ENCODE measurements at regions not wholly inside any gene's neighbourhood (a gene's known extent, or its start where the extent isn't known, plus 50 kb on each side); places are given as distances from the start of the nearest gene placed in this dataset.

DNA sequence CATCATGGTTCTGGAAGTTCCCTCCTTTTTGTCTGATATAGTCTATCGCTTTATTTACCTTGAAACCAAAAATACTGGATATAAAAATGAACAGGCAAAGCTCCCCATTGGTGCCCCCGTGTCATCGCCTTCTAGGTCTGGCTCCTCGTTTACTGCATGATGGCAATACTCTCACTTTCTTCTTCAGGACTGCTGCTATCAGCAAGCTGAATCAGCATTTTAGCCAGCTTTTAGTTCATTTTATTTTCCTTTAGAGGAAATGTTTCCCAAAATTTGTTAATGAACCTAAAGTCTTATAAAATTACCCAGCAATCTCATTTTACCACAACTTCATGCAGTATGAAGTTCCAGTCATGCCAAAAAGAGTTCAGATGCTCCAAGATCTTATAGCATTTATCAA, 80.5 kb downstream of the ZIC3 start:
- H3K27me3 ChIP-seq (replicated peaks): no peaks in the 10 kb centered on the region
- no peaks in the 10 kb centered on the region for H3K9me3 ChIP-seq (replicated peaks)
- no peak overlapping the region for H3K4me3 ChIP-seq
- no peaks in the 10 kb centered on the region for H3K36me3 ChIP-seq
- H3K27ac ChIP-seq: no peak overlapping the region
- H3K4me1 ChIP-seq (replicated peaks): no peaks in the 10 kb centered on the region
- no peak for DNase-seq (ENCODE audit: low read depth in 1 of 2, low spot score in 2 of 2)

DNA sequence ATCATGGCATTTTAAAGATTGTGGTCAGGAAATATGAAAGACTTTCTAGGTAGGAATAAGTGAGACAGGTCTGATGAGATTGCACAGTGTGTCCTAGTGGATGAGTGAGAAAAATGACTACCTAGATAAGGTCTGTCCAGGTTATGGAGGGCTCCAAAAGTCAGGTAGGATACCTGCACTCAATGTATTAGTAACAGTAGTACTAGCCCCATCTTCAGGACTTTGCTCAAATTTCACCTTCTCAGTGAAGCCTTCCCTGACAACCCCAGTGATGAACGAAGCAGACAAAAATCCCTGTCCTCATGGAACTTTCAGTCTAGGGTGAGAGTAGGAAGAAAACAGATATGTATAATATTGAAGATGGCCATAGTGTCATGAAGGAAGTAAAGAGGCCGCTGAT, 85.7 kb downstream of the ZIC3 start:
- H3K36me3 ChIP-seq: no peaks in the 10 kb centered on the region
- no peaks in the 10 kb centered on the region for H3K27me3 ChIP-seq (replicated peaks)
- no peak overlapping the region for H3K27ac ChIP-seq
- H3K4me3 ChIP-seq: no peak overlapping the region
- no peaks in the 10 kb centered on the region for H3K4me1 ChIP-seq (replicated peaks)
- DNase-seq (ENCODE audit: low read depth in 1 of 2, low spot score in 2 of 2): no peak
- no peaks in the 10 kb centered on the region for H3K9me3 ChIP-seq (replicated peaks)

DNA sequence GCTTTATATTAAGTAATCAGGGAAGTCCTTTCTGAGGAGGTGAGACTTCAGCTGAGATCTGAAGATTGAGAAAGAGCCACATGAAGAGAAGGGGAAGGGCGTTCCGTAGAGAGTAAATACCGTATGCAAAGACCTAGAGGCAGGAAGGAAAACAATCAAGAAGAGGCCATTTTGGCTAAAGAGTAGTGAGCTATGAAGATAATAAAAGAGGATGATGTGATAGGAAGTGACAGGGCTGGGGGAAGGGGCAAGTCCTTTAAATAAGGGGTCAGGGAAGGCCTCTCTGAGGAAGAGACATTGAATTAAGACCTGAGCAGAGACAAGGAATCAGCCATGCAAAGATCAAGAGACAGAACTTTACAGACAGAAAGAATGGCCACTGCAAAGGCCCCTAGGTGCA, 86.2 kb downstream of the ZIC3 start:
- Histone ChIP-seq H3K27me3 (replicated peaks) (no peaks in the 10 kb centered on the region), H3K4me1 (replicated peaks) (no peaks in the 10 kb centered on the region), H3K27ac (no peak overlapping the region), H3K36me3 (no peaks in the 10 kb centered on the region), H3K4me3 (no peak overlapping the region), H3K9me3 (replicated peaks) (no peaks in the 10 kb centered on the region)
- DNase-seq (ENCODE audit: low read depth in 1 of 2, low spot score in 2 of 2): no peak

DNA sequence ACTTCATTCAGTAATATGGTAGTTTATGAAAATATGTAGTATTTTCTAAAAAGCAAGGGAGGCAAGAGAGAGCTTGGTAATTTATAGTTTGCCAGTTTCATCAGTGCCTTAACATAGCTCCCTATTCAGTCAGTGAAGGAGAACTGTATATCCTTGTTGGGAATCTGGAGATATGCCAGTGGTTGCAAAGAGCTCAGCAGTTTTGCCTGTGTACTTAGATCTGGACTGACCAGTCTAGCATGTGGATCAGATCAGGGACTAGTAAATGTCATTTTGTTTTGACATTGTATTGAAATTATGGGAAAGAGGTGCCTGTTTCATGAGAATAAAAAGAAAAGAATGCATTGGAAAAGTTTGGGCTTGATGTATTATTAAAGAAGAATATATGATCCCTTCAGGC, 88.6 kb downstream of the ZIC3 start:
- Histone ChIP-seq H3K9me3 (replicated peaks) (no peaks in the 10 kb centered on the region), H3K36me3 (no peaks in the 10 kb centered on the region), H3K27me3 (replicated peaks) (no peaks in the 10 kb centered on the region), H3K27ac (no peak overlapping the region), H3K4me3 (no peak overlapping the region), H3K4me1 (replicated peaks) (no peaks in the 10 kb centered on the region)
- no peak for DNase-seq (ENCODE audit: low read depth in 1 of 2, low spot score in 2 of 2)

DNA sequence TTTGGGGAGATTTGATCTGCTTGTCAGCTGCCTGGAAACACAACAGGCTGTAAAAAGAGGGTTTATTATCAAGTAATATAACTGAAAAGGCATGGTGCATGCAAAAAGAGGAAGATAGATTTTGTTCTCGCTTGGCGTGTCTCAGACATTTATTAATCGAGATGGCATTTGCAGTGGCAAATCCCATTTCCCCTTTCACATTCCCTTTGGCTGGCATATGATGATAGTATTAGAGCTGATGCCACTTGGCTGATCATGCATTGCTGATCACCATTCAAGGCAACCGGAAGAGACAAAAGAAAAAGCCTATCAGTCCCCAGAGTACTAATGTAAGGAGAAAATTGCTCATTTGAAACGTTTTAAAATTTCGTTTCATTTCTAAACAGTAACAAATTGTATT, 101.8 kb downstream of the ZIC3 start:
- no peak overlapping the region for H3K4me3 ChIP-seq
- no peaks in the 10 kb centered on the region for H3K4me1 ChIP-seq (replicated peaks)
- DNase-seq (ENCODE audit: low read depth in 1 of 2, low spot score in 2 of 2): no peak
- H3K9me3 ChIP-seq (replicated peaks): no peaks in the 10 kb centered on the region
- no peaks in the 10 kb centered on the region for H3K36me3 ChIP-seq
- H3K27me3 ChIP-seq (replicated peaks): no peaks in the 10 kb centered on the region
- no peak overlapping the region for H3K27ac ChIP-seq

DNA sequence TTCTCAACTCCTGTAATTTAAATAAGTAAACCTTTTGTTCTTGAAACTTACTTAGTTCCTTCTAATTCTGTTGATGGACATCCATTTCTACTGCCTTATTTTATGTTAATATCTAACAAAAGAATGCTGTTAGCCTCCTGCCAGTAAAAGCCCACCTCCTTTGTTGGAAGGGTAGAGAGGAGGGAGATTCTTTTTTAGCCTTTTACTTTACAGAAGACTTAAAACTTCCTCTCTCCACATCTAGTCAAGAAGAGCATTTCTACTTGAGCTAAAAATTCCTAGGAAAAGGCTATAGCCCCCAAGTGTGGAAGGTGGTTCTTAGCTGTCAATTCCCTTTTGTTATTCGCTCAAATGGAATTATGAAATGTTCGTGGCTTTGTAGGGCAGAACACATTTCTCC, 118.7 kb downstream of the ZIC3 start:
- Histone ChIP-seq H3K36me3 (no peaks in the 10 kb centered on the region), H3K27me3 (replicated peaks) (no peaks in the 10 kb centered on the region), H3K4me3 (no peak overlapping the region), H3K27ac (no peak overlapping the region), H3K9me3 (replicated peaks) (no peaks in the 10 kb centered on the region), H3K4me1 (replicated peaks) (no peaks in the 10 kb centered on the region)
- DNase-seq (ENCODE audit: low read depth in 1 of 2, low spot score in 2 of 2): no peak

DNA sequence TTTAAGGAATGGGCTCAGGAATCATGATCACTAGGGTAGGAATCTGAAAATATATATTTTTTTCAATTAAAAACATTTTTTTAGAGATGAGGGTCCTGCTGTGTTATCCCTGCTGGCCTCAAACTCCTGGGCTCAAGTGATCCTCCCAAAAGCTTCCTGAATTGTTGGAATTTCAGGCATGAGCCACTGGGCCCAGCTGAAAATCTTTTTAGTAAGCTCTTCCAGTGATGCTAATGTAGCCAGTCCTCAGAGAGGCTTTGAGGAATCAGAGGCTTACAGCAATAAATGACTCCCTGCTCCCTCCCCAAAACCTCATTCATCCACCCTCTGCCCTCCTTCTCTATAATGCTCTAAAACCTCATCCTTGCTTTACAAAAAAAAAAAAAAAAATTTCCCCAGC, 129.5 kb downstream of the ZIC3 start:
- H3K9me3 ChIP-seq (replicated peaks): no peaks in the 10 kb centered on the region
- no peak overlapping the region for H3K4me3 ChIP-seq
- H3K4me1 ChIP-seq (replicated peaks): no peaks in the 10 kb centered on the region
- H3K36me3 ChIP-seq: no peaks in the 10 kb centered on the region
- no peak for DNase-seq (ENCODE audit: low read depth in 1 of 2, low spot score in 2 of 2)
- no peaks in the 10 kb centered on the region for H3K27me3 ChIP-seq (replicated peaks)
- H3K27ac ChIP-seq: no peak overlapping the region

DNA sequence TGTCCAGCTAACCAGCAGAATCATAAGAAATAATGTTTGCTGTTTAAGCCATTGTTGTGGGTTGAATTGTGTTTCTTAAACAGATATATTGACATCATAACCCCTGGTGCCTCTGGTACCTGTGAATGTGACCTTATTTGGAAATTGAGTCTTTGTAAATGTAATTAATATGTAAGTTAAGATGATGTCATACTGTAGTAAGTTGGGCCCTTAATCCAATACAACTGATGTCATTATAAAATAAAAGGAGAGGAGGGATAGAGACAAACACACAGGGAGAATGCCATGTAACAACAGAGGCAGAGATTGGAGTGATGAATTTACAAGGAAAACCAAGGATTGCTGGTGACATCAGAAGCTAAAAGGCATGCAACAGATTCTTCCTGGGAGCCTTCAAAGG, 141.4 kb downstream of the ZIC3 start:
- Histone ChIP-seq H3K27me3 (replicated peaks) (no peaks in the 10 kb centered on the region), H3K36me3 (no peaks in the 10 kb centered on the region), H3K27ac (no peak overlapping the region), H3K4me3 (no peak overlapping the region), H3K9me3 (replicated peaks) (no peaks in the 10 kb centered on the region), H3K4me1 (replicated peaks) (no peaks in the 10 kb centered on the region)
- no peak for DNase-seq (ENCODE audit: low read depth in 1 of 2, low spot score in 2 of 2)

DNA sequence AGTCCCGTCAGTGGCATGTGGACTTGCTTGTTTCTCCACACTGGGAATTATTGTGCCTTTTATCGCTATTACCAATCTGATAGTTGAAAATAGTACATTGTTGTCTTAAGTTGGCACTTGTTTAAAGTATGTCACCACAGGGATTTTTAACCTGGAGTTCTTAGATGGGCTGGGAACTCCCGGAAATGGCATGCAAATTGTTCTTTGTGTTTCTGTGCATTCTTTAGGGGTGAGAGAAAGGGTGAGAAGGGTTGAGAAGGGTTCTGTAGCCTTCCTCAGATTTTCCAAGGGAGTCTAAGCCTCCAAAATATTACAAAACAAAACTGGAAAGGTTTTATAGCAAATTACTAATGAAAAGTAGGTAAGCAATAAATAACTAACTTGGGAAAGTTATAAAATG, 176.9 kb downstream of the ZIC3 start:
- H3K36me3 ChIP-seq: no peaks in the 10 kb centered on the region
- H3K4me1 ChIP-seq (replicated peaks): no peaks in the 10 kb centered on the region
- no peaks in the 10 kb centered on the region for H3K27me3 ChIP-seq (replicated peaks)
- no peak overlapping the region for H3K4me3 ChIP-seq
- no peaks in the 10 kb centered on the region for H3K9me3 ChIP-seq (replicated peaks)
- no peak for DNase-seq (ENCODE audit: low read depth in 1 of 2, low spot score in 2 of 2)
- no peak overlapping the region for H3K27ac ChIP-seq

DNA sequence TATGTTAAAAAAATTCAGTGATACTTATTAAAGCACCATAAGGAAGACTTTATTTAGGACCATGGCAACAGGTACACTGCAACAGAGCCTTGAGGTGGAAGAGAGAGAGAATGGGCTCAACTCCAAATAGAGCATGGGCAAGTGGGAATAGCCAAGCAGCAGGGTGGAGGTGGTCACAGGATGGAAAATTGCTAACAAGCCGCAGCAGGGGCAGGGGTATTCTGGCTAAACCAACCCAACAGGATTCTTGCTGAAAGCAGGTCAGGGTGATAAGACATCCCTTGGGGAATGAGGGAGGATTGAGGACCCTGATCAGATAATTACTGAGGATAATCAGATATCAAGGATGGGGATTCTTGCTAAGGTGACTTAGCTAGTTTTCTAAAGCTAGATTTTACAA, 177.5 kb downstream of the ZIC3 start:
- no peak overlapping the region for H3K4me3 ChIP-seq
- H3K27ac ChIP-seq: no peak overlapping the region
- no peaks in the 10 kb centered on the region for H3K4me1 ChIP-seq (replicated peaks)
- H3K27me3 ChIP-seq (replicated peaks): no peaks in the 10 kb centered on the region
- no peak for DNase-seq (ENCODE audit: low read depth in 1 of 2, low spot score in 2 of 2)
- no peaks in the 10 kb centered on the region for H3K9me3 ChIP-seq (replicated peaks)
- H3K36me3 ChIP-seq: no peaks in the 10 kb centered on the region

DNA sequence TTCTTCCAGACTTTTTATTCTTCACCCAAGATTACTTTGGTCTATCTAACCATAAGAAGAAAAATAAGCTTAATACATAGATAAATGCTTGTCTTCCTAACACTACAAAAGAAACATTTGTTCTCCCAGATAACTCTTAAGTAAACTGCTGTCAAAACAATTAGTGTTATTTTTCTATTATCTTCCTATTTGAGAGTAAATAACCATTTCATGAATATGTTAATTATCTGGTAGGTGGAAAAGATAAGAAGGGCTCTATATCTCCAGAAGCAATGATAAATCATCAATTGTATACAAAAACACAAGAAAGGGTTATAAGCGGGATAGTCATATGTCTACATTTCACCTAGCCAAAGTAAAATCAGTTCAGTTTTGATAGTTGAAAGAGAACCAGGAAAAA, 180.4 kb downstream of the ZIC3 start:
- Histone ChIP-seq H3K36me3 (no peaks in the 10 kb centered on the region), H3K27ac (no peak overlapping the region), H3K4me1 (replicated peaks) (no peaks in the 10 kb centered on the region), H3K4me3 (no peak overlapping the region), H3K27me3 (replicated peaks) (no peaks in the 10 kb centered on the region), H3K9me3 (replicated peaks) (no peaks in the 10 kb centered on the region)
- no peak for DNase-seq (ENCODE audit: low read depth in 1 of 2, low spot score in 2 of 2)

DNA sequence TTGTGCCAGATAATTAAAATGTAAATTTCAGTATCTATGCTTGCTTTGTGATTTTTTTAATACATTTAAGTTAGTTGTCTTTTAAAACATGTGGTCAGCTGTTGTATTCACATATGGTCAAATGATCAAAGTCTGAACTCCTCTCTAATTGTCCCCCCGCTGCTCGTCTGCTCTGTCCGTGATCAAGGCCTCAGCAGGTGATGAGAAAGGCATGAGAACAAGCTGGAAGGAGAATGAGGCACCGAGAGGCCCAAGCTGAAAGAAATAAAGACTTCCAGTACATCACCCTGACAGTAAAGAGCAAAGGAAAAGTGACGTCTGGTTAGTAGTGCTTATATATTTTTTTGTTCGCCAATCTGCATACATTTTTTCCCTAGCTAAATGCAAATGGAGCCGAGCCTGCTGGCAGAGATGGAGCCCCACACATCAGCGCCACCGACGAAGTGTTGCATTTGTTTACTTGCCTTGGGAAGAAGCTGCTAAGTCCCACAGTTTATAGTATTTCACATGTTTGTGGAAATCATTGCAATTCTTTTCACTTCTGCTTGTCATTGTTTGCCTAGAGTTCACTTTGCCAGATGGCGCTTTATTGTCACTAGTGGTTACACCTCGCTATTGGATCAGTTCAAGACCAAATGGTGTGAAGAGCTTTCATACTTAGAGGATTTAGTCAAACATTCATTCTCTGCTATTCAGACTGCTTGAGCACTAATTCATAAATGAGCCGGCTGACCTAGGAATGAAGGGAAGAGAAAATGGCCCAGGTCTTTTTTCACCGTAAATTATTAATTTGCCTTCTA, 181.5 kb downstream of the ZIC3 start:
- Histone ChIP-seq H3K27ac (no peak overlapping the region), H3K9me3 (replicated peaks) (no peaks in the 10 kb centered on the region), H3K4me3 (no peak overlapping the region), H3K36me3 (no peaks in the 10 kb centered on the region), H3K4me1 (replicated peaks) (no peaks in the 10 kb centered on the region), H3K27me3 (replicated peaks) (no peaks in the 10 kb centered on the region)
- no peak for DNase-seq (ENCODE audit: low read depth in 1 of 2, low spot score in 2 of 2)

DNA sequence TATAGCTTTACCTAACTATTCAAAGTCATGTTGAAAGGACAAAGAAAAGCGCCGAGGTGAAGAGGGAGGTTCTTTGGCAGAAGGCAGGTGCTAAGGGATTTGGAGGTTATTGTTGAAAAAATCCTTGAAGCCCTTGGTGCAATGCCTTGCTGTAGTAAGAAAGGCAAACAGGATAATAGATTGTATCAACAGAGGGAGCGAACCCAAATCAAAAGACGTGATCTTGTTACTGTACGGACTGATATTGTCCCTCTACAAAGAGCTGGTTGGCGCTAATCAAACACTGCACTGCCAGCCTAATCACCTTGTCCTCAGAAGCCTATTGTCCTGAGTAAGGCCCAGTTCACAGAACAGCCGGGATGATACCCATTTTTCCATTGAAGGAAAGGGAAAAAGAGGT, 182.9 kb downstream of the ZIC3 start:
- H3K4me1 ChIP-seq (replicated peaks): no peaks in the 10 kb centered on the region
- no peaks in the 10 kb centered on the region for H3K27me3 ChIP-seq (replicated peaks)
- H3K36me3 ChIP-seq: no peaks in the 10 kb centered on the region
- no peaks in the 10 kb centered on the region for H3K9me3 ChIP-seq (replicated peaks)
- no peak overlapping the region for H3K27ac ChIP-seq
- no peak overlapping the region for H3K4me3 ChIP-seq
- DNase-seq (ENCODE audit: low read depth in 1 of 2, low spot score in 2 of 2): no peak

DNA sequence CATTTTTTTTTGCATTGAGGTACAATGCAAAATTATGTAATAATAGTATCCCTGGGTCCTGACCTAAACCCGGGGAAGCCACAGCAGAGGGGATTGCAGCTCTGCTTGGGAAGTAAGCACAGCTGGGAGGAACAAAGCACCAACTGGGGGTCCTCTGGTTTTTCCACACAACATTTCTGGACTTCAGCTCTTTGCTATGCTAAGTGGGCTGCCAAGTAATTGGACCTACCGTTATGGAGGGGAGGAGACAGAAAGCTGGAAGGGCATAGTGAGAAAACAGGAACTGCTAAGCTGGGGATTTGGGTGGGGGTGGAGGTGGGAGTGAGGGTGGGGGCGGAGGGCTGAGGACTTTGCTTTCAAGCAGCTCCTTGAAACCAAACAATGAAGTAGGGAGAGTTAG, 183.3 kb downstream of the ZIC3 start:
- Histone ChIP-seq H3K4me3 (no peak overlapping the region), H3K36me3 (no peaks in the 10 kb centered on the region), H3K9me3 (replicated peaks) (no peaks in the 10 kb centered on the region), H3K27me3 (replicated peaks) (no peaks in the 10 kb centered on the region), H3K27ac (no peak overlapping the region), H3K4me1 (replicated peaks) (no peaks in the 10 kb centered on the region)
- no peak for DNase-seq (ENCODE audit: low read depth in 1 of 2, low spot score in 2 of 2)

DNA sequence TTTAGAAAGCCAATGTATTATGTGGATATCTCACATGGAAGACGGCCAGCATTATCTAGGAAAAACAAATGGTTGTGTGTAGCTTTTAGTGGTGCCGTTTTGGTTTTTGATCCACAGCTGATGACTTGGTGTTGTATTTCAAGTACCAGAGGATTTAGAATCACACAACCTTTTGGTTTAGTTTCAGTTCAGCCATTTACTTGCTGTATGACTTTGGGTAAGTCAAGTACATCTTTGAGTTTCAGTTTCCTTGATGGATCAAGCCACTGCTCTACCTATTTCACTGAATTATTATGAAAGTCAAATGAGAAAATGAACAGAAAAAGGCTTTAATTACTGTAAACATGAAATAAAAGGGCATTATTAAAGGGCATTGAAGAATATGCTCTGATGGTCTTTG, 205.6 kb downstream of the ZIC3 start:
- Histone ChIP-seq H3K36me3 (no peaks in the 10 kb centered on the region), H3K27ac (no peak overlapping the region), H3K27me3 (replicated peaks) (no peaks in the 10 kb centered on the region), H3K4me1 (replicated peaks) (no peaks in the 10 kb centered on the region), H3K9me3 (replicated peaks) (no peaks in the 10 kb centered on the region), H3K4me3 (no peak overlapping the region)
- DNase-seq (ENCODE audit: low read depth in 1 of 2, low spot score in 2 of 2): no peak

Data from SJSA1 (cell line).